Ishikawa (cell line): ENCODE measurements at regions not wholly inside any gene's neighbourhood (a gene's known extent, or its start where the extent isn't known, plus 50 kb on each side); places are given as distances from the start of the nearest gene placed in this dataset.

ENCODE experiments used
- CEBPB ChIP-seq: IDR thresholded peaks from 2 replicates; pipeline ENCODE4 v1.6.1; 2012
- CREB1 ChIP-seq: IDR thresholded peaks from 2 replicates; pipeline ENCODE4 v1.6.1; 2012; ENCODE audit warnings: low read depth
- EGR1 ChIP-seq: IDR thresholded peaks from 2 replicates; pipeline ENCODE4 v1.6.1; 2012
- EP300 ChIP-seq: IDR thresholded peaks from 2 replicates; pipeline ENCODE4 v1.6.1; 2012; ENCODE audit warnings: borderline replicate concordance
- FOXM1 ChIP-seq: IDR thresholded peaks from 2 replicates; pipeline ENCODE4 v1.6.1; 2012; ENCODE audit warnings: low read depth, borderline replicate concordance
- NFIC ChIP-seq: IDR thresholded peaks from 2 replicates; pipeline ENCODE4 v1.6.1; 2012
- RAD21 ChIP-seq: IDR thresholded peaks from 2 replicates; pipeline ENCODE4 v1.6.1; 2012; ENCODE audit warnings: low read depth
- TAF1 ChIP-seq: IDR thresholded peaks from 2 replicates; pipeline ENCODE4 v1.6.1; 2012; ENCODE audit warnings: low read depth, mild to moderate bottlenecking
- TCF12 ChIP-seq: IDR thresholded peaks from 2 replicates; pipeline ENCODE4 v1.6.1; 2012; ENCODE audit warnings: low read depth
- TEAD4 ChIP-seq: IDR thresholded peaks from 2 replicates; pipeline ENCODE4 v1.6.1; 2012
- YY1 ChIP-seq: IDR thresholded peaks from 2 replicates; pipeline ENCODE4 v1.6.1; 2012; ENCODE audit warnings: low read depth
- ZBTB7A ChIP-seq: IDR thresholded peaks from 2 replicates; pipeline ENCODE4 v1.6.1; 2012; ENCODE audit warnings: low read depth
- TF ChIP-seq, protein P1 (sequence below): IDR thresholded peaks from 2 replicates; pipeline ENCODE4 v1.6.1; 2012; ENCODE audit warnings: low read depth, mild to moderate bottlenecking
- TF ChIP-seq, protein P2 (sequence below): IDR thresholded peaks from 2 replicates; pipeline ENCODE4 v1.6.1; 2012
- TF ChIP-seq, protein P3 (sequence below): IDR thresholded peaks from 2 replicates; pipeline ENCODE4 v1.6.1; 2012

DNA sequence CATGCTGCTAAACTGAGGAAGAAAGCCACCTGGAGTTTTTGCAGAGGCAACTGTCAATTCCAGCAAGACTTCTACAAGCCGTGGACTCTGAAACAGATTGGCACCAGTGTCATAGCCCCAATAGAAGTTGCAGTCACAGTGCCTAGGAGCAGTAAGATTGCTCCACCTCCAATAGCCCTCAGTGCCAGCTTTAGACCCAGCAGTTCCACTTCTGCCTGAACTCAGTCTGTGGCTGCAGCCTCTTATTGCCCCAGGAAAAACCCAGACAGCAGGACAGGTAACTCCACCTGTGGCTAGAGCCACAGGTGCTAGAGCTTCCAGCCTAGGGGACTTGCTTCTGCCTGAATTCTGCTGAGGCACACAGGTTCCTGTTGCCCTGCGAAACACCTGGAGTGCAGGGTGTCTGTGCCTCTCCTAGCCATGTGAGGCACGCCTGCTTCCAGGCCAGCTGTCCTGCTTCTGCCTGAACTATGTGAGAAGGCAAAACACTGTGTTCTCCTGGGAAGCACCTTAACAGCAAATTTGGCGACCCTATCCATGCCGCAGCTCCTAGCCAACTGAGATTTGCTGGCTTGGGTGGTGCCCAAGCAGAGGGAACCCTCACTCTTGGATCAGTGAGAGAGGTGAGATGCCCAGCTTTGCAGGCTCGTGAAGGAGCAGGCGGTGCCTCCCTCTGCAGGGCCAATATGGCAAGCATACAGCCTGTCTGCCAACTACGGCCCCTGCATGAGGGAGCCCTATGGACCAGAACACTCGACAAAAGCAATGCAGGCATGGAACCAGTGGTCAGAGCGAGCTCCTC lies 607.6 kb downstream of the PCDH17 start:
- TF ChIP-seq ZBTB7A, result no peak
- TF ChIP-seq FOXM1, result no peak

DNA sequence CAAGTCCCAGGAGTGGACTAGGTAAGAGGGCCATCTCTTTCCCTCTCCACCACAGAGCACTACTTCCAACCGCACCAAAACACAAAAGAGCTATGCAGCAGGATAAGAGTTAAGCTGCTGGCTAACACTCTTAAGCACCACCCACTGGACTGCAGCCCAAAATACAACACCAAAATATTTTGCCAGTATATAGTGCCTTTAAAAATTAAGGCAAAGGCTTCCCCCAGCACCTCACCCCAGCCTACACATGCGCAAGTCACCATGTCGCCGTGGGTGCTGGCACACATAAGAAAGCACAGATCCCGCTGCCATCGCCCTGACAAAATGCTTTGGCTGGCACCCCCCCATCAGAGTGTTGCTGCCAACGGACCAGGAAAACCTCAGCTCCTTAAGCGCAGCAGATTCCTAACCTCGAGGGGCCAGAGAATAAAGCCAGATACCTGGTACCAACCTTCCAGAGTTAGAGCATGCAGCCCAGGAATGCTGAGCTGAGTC lies 608.3 kb downstream of the PCDH17 start:
- TF ChIP-seq, protein P1, sequence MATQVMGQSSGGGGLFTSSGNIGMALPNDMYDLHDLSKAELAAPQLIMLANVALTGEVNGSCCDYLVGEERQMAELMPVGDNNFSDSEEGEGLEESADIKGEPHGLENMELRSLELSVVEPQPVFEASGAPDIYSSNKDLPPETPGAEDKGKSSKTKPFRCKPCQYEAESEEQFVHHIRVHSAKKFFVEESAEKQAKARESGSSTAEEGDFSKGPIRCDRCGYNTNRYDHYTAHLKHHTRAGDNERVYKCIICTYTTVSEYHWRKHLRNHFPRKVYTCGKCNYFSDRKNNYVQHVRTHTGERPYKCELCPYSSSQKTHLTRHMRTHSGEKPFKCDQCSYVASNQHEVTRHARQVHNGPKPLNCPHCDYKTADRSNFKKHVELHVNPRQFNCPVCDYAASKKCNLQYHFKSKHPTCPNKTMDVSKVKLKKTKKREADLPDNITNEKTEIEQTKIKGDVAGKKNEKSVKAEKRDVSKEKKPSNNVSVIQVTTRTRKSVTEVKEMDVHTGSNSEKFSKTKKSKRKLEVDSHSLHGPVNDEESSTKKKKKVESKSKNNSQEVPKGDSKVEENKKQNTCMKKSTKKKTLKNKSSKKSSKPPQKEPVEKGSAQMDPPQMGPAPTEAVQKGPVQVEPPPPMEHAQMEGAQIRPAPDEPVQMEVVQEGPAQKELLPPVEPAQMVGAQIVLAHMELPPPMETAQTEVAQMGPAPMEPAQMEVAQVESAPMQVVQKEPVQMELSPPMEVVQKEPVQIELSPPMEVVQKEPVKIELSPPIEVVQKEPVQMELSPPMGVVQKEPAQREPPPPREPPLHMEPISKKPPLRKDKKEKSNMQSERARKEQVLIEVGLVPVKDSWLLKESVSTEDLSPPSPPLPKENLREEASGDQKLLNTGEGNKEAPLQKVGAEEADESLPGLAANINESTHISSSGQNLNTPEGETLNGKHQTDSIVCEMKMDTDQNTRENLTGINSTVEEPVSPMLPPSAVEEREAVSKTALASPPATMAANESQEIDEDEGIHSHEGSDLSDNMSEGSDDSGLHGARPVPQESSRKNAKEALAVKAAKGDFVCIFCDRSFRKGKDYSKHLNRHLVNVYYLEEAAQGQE, result no peak
- TF ChIP-seq, protein P2, sequence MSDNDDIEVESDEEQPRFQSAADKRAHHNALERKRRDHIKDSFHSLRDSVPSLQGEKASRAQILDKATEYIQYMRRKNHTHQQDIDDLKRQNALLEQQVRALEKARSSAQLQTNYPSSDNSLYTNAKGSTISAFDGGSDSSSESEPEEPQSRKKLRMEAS, result no peak

DNA sequence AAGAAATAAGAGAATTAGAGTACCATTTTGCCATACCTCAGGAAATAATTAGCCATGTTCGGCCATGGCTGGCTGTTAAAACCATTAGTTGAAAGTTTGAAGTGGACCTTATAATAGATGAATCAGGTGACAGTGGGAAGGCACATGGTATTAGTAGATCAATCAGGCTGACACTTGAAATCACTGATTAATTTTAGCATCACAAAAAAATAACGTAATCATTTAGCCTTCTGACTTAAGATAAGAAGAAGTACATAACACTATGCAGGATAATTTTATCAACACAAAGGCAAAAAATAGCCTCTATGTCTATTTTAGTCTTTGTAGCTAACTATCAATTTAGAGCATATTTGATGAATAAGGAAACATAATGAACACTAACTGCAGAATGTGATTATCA lies 615.5 kb downstream of the PCDH17 start:
- TF ChIP-seq FOXM1, result no peak
- TF ChIP-seq, protein P1, result no peak
- TF ChIP-seq EGR1, result no peak
- no peak for TF ChIP-seq EP300
- no peak for TF ChIP-seq YY1
- TF ChIP-seq TCF12, result no peak
- TF ChIP-seq, protein P2, result no peak

DNA sequence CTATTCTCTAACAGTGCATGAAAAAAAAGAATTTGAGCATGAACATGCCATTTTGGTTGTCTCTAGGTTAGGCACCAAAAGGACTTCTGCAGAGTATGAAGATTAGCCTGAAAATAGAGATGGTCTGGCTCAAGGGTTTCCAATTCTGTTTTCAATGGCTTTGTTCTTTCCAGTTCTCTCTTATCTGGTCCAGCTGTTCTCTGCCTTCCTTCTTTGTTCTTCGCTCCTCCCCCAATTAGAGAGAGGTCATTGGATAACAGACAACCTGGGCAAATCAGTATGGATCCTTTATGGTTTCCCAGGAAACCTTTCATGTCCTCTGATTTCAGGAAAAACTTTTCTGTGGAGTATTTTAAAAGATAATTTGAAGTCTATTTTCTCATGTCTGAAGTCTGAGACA lies 623.4 kb downstream of the PCDH17 start:
- TF ChIP-seq TEAD4 (no peak), YY1 (no peak)

DNA sequence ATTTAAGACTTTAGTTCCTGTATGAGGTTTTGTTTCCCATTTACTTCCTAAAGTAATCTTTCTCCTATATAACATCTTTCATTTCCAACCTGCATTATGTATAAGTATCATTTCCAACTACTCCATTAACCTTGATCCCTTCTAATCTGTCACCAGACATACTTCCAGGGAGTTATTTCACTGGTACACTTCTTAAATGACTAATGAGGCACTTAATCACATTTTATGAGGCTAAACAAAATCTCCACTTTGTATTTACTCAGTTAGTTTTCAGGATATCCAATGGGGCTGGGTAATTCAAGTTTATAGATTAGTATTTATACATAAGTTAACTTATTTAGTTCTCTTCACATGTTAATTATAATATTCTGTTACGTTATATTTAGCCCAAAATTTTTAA lies 634.7 kb downstream of the PCDH17 start:
- TF ChIP-seq FOXM1, result no peak
- TF ChIP-seq TCF12, result no peak
- TF ChIP-seq, protein P3, sequence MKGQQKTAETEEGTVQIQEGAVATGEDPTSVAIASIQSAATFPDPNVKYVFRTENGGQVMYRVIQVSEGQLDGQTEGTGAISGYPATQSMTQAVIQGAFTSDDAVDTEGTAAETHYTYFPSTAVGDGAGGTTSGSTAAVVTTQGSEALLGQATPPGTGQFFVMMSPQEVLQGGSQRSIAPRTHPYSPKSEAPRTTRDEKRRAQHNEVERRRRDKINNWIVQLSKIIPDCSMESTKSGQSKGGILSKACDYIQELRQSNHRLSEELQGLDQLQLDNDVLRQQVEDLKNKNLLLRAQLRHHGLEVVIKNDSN, result no peak
- TF ChIP-seq TAF1, result no peak
- no peak for TF ChIP-seq EGR1
- TF ChIP-seq, protein P2, result no peak
- TF ChIP-seq YY1, result no peak
- TF ChIP-seq CEBPB, result no peak
- no peak for TF ChIP-seq CREB1
- TF ChIP-seq EP300, result no peak
- TF ChIP-seq ZBTB7A, result no peak
- TF ChIP-seq RAD21, result no peak
- no peak for TF ChIP-seq TEAD4
- TF ChIP-seq NFIC, result no peak
- TF ChIP-seq, protein P1, result no peak
